Pons (tissue), 1 donor: ENCODE measurements at regions not wholly inside any gene's neighbourhood (a gene's known extent, or its start where the extent isn't known, plus 50 kb on each side); places are given as distances from the start of the nearest gene placed in this dataset.

Source experiments
- DNase-seq: peaks from one replicate; pipeline ENCODE4 v3.0.0-alpha.2; 2016; ENCODE audit warnings: low spot score

DNA sequence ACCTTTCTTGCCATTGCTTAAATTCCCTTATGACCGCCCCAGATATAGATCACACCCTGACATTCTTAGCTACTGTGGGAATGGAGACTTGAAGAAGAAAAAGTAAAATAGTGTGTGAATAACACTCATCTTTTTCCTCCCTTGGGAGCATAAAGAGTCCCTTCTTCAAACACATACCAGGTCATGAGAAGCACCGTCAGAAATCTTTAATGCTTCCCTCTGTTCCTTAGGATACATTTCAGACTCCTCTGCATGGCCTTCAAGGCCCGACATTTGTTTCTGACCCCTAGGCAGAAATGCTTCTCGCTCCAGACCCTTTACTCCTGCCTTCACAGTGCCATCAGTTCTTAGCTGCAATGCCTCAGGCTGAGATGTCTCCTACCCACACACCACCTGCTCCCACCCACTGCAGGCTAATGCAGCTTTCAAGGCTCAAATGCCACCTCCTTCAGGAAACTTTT, 143.8 kb upstream of the IL12A start:
- no peak for DNase-seq

GRCh38 chr3:159845737-159846136, 142.9 kb upstream of the IL12A start:
- no peak for DNase-seq

- DNase-seq = no peak
These were observed 142.4 kb upstream of the IL12A start for GRCh38 chr3:159846255-159846654.

GRCh38 chr3:159848348-159849118, 140.1 kb upstream of the IL12A start:
- DNase-seq = no peak

- no peak for DNase-seq
These were observed 138.2 kb upstream of the IL12A start for GRCh38 chr3:159850481-159850880.

- no peak for DNase-seq
These were observed 136.4 kb upstream of the IL12A start for GRCh38 chr3:159852266-159852665.

GRCh38 chr3:159852821-159853505, 135.7 kb upstream of the IL12A start:
- DNase-seq = peak; percentile 83

- DNase-seq = no peak
These were observed 135.2 kb upstream of the IL12A start for GRCh38 chr3:159853506-159853864.

GRCh38 chr3:159854500-159855124, 134.0 kb upstream of the IL12A start:
- DNase-seq = peak; percentile 70

GRCh38 chr3:159855599-159856346, 132.9 kb upstream of the IL12A start:
- no peak for DNase-seq

- DNase-seq = no peak
These were observed 132.0 kb upstream of the IL12A start for GRCh38 chr3:159856590-159857104.

DNA sequence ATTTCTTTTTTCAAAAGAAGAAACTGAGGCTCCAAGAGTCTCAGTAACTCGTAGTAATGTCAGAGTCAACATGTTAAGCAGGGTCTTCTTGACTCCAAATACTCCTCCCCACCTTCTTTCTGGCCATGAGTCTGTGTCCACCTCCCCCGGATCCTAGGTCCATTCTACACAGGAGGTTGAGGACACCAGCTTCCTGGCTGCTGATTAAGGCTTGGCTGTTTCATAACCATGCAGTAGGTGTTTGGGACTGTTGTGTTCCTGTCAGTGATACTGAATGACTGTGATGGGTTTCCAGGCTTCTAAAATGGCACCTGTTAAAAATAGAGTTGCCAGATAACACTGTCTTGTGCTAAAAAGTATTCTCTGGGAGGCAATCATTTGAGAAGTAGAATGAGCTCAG, 130.8 kb upstream of the IL12A start:
- DNase-seq = no peak

DNA sequence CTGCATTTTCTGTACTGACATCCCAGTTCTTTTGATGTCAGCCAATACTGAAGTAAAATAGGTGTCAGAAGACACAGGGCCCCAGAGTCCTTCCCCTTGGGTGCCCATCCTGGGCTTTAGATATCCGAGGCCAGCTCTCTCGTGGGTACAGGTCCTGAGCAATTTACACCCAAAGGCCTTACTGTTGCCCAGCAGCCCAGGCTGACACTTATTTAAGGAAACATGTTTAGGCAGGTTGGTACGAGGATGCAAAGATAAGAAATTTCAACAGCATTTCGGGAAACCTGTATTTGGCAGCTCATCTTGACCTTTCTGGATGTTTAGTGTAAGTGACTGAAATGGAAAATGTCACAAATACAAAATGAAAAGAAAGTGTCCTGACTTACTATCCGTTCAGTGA, 130.0 kb upstream of the IL12A start:
- DNase-seq = no peak

- DNase-seq = no peak
These were observed 129.2 kb upstream of the IL12A start for GRCh38 chr3:159859424-159859823.

DNA sequence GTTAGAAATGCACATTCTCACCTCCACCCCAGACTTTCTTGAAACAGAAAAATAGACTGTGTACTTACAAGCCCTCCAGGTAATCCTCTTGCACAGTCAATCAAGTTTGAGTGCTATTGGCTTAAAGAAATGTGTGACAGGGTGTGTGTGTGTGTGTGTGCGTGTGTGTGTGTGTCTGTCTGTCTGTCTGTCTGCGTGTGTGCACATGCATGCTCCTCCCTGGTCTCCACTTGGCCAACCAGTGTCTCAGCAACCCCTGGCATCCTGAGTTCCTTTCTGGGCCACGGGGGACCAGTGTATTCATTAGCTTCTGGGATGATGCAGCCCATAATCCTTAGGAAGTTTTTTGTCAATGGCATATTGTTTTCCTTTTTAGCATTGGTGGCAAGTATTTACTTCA, 128.8 kb upstream of the IL12A start:
- no peak for DNase-seq

- DNase-seq = no peak
These were observed 128.1 kb upstream of the IL12A start for GRCh38 chr3:159860269-159861116.

GRCh38 chr3:159861369-159861987, 127.2 kb upstream of the IL12A start:
- DNase-seq = no peak

DNA sequence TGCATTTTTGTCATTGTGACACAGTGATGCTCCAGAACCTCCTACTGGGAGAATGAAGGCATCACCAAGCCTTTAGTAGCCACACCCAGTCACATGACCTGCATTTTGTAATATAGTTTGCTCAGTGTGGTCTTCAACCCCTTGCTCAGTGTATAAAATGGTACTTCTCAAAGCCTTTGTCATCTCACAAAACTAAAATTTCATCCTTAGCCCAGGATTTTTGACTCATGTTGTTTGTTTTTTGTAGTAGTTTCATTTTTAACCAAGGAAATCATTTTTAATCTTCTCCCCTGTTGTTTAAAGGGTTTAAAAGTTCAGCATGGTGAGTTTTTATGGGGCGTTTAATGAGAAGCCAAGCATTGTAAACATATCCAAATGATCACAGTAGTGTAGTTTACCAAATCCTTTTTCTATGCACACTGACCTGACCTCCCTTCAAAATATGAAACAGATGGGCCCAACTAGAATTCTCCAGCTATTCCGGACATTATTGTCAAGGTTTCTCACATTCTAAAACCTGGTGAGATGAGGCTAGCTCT, 123.5 kb upstream of the IL12A start:
- no peak for DNase-seq

- DNase-seq = no peak
These were observed 122.4 kb upstream of the IL12A start for GRCh38 chr3:159866201-159866746.

DNA sequence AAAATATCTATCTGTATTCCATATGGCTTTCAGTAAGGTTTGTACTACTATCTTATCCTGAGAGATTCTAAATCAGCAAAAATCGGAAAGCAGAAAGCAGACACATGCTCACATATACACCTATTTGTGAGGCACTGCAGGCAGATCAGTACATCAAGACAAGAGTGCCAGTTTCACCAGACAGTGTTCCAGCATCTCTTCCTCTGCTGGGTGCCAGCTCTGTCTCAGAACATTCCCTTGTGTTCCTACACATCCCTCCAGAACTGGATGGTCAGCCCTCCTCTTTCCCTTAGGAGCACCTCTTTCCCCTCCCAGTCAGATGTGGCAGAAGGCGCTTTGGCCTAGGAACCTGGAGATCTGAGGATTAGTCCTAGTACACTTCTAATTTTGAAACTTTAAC, 121.3 kb upstream of the IL12A start:
- DNase-seq = no peak
